ENCODE measurements at regions not wholly inside any gene's neighbourhood (a gene's known extent, or its start where the extent isn't known, plus 50 kb on each side); places are given as distances from the start of the nearest gene placed in this dataset.
"Not testable (repeated sequence)": the region's sequence is repeated elsewhere in the genome, so short reads cannot be mapped to it uniquely, and the experiment has no call there.

- DNase-seq: no peak
These were observed 143.4 kb downstream of the ADCYAP1 start for GRCh38 chr18:1048032-1048431.

- DNase-seq: no peak
These were observed 144.5 kb downstream of the ADCYAP1 start for GRCh38 chr18:1049173-1049572.

GRCh38 chr18:1050012-1050657 lies 145.5 kb downstream of the ADCYAP1 start:
- no peak for DNase-seq

- DNase-seq: no peak
These were observed 147.6 kb downstream of the ADCYAP1 start for GRCh38 chr18:1052301-1052700.

- no peak for DNase-seq
These were observed 149.0 kb downstream of the ADCYAP1 start for GRCh38 chr18:1053331-1054315.

- DNase-seq: no peak
These were observed 151.7 kb downstream of the ADCYAP1 start for GRCh38 chr18:1056404-1056803.

- DNase-seq: no peak
These were observed 152.7 kb downstream of the ADCYAP1 start for GRCh38 chr18:1057367-1057766.

- DNase-seq: no peak
These were observed 157.9 kb downstream of the ADCYAP1 start for GRCh38 chr18:1062588-1062987.

- DNase-seq: no peak
These were observed 170.7 kb downstream of the ADCYAP1 start for GRCh38 chr18:1075322-1075721.

GRCh38 chr18:1075876-1076275 lies 171.2 kb downstream of the ADCYAP1 start:
- no peak for DNase-seq

GRCh38 chr18:1078301-1078700 lies 173.6 kb downstream of the ADCYAP1 start:
- no peak for DNase-seq

- DNase-seq: not testable (repeated sequence)
These were observed 179.0 kb downstream of the ADCYAP1 start for GRCh38 chr18:1083675-1084074.

- no peak for DNase-seq
These were observed 186.1 kb downstream of the ADCYAP1 start for GRCh38 chr18:1090758-1091157.

GRCh38 chr18:1092228-1092627 lies 187.6 kb downstream of the ADCYAP1 start:
- DNase-seq: no peak

GRCh38 chr18:1094409-1094808 lies 189.7 kb downstream of the ADCYAP1 start:
- DNase-seq: no peak

GRCh38 chr18:1097991-1098735 lies 193.5 kb downstream of the ADCYAP1 start:
- DNase-seq: not testable (repeated sequence)

GRCh38 chr18:1102848-1103247 lies 198.2 kb downstream of the ADCYAP1 start:
- no peak for DNase-seq

GRCh38 chr18:1103537-1103936 lies 198.9 kb downstream of the ADCYAP1 start:
- no peak for DNase-seq

GRCh38 chr18:1104181-1104881 lies 199.7 kb downstream of the ADCYAP1 start:
- DNase-seq: no peak

- DNase-seq: no peak
These were observed 219.8 kb downstream of the ADCYAP1 start for GRCh38 chr18:1124495-1124894.

GRCh38 chr18:1133541-1133940 lies 228.9 kb downstream of the ADCYAP1 start:
- DNase-seq: no peak

GRCh38 chr18:1147730-1148129 lies 243.1 kb downstream of the ADCYAP1 start:
- no peak for DNase-seq

- DNase-seq: no peak
These were observed 245.0 kb downstream of the ADCYAP1 start for GRCh38 chr18:1149709-1150108.
